Tongue (tissue), 1 donor: ENCODE measurements at regions not wholly inside any gene's neighbourhood (a gene's known extent, or its start where the extent isn't known, plus 50 kb on each side); places are given as distances from the start of the nearest gene placed in this dataset.
"Not testable (repeated sequence)": the region's sequence is repeated elsewhere in the genome, so short reads cannot be mapped to it uniquely, and the experiment has no call there.

ENCODE experiments used
- DNase-seq: peaks from one replicate; pipeline ENCODE4 v3.0.0-alpha.2; 2015

- no peak for DNase-seq
Observed at GRCh38 chr7:106372595-106373318, 88.0 kb upstream of the NAMPT start.

DNA sequence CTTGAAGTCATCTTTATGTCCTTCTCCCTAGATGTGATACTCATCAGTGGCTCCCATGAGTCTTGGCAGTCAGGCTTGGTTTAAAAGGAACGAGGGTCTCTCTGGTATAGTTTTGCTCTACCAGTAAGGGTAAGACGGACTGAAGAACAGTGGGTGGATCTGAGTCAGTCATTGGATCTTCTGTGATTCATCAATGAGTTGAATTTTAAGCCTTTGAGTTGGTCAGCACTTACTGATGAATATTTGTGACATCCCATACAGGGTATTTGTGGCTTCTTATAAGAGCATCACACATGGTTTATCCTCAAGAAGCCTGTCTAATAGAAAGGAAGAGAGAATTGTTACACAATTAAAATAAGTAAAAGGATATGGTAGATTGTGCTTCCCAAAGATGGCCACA, 87.3 kb upstream of the NAMPT start:
- DNase-seq: no peak

DNA sequence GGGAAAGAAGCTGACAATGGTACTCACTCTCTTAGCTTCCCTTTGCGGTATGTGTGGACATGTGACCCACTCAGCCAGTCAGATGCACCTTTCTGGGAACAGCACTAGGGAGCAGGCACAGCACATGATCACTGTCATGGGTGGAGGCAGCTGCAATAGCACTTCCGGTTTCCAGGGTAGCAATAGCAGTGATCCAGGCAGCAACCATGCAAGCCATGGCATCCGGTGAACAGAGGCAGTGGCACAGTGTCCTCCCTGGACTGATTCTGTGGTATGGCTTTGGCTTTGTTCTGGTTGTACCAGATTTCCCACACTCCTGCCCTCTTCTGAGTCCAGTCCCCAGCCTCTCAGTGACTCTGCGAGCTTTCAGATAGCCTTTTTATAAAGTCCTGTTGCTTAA, 86.8 kb upstream of the NAMPT start:
- DNase-seq: no peak

GRCh38 chr7:106370542-106370941, 85.8 kb upstream of the NAMPT start:
- DNase-seq: no peak

- no peak for DNase-seq
Observed at GRCh38 chr7:106369816-106370215, 85.0 kb upstream of the NAMPT start.

DNA sequence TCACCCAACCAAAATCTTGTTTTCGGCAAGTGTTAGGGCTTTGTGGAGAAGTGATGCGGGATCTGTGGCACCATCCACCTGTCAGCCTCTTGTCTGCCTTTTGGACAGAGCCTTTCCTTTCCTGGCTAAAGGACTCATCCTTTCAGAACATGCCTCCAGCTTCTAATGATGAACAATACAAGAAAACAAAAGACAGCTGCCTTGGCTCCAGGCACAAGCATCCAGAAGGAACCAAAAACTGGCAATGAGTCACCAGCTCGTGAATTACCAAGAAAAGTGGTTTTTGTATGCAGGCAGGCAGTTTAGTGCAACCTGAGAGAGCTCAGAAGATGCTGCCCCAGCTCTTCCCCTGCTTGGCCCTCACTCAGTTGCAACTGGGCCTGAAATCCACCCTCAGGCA, 84.6 kb upstream of the NAMPT start:
- no peak for DNase-seq

DNA sequence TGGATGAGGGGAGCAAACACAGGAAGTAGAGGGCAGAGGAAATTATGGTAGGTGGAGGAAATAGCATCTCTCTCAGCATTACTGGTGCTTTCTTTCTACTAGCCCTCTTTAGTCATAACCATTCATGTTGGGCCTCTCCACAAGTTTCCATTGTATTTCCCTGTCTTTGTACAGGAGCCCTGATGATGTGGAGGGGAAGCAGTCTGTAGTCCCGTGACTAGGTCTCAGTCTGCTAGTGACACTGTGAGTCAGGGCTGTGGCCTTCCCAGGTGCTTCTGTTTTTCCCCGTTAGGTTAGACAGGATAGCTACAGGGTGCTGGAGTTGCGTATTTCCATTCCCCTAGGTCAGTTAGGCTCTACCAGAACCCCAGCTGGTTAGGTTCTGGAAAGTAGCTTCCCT, 82.9 kb upstream of the NAMPT start:
- DNase-seq: no peak

GRCh38 chr7:106367018-106367420, 82.2 kb upstream of the NAMPT start:
- DNase-seq: no peak

DNA sequence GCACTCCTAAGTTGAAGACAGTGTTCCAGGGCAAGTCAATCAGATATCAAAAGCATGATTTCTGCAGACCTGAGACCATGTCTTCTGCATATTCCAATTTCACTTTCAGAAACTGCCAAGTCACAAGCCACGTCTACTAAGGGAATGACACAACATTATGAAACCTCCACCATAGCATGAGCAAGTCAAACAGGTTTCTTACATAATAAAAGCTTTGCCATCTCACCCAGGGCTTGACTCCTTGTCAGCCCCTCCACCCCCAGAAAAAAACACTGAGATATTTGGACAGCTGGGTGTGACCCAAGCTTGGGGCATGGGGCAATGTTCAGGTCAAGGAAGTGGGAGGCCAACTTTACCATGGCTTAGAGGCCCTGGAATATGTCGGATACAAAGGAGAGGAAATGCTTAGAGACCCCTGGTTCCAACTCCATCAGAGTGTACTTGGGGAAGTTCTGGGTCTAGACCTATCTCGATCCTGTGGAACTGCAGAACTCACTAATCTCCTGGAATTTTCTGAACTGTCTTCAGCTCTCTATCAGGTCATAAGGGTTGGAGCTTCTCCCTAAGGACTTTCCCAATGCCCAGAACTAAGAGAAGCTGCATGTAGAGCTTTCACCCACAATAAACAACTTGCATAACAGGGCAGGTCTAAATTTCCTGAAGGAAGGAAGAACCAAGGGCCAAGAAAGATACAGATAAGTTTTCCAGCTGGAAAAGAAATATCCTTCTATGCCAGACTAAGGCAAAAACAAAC, 80.6 kb upstream of the NAMPT start:
- DNase-seq: no peak

DNA sequence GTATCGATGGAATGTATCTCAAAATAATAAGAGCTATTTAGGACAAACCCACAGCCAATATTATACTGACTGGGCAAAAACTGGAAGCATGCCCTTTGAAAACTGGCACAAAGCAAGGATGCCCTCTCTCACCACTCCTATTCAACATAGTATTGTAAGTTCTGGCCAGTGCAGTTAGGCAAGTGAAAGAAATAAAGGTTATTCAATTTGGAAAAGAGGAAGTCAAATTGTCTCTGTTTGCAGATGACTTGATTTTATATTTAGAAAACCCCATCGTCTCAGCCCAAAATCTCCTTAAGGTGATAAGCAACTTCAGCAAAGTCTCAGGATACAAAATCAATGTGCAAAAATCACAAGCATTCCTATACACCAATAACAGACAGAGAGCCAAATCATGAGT, 77.7 kb upstream of the NAMPT start:
- not testable (repeated sequence) for DNase-seq

GRCh38 chr7:106358103-106358663, 73.4 kb upstream of the NAMPT start:
- DNase-seq: no peak

GRCh38 chr7:106357675-106358074, 72.9 kb upstream of the NAMPT start:
- DNase-seq: no peak

GRCh38 chr7:106354822-106355221, 70.0 kb upstream of the NAMPT start:
- no peak for DNase-seq

- DNase-seq: no peak
Observed at GRCh38 chr7:106353944-106354343, 69.2 kb upstream of the NAMPT start.

- no peak for DNase-seq
Observed at GRCh38 chr7:106348231-106348630, 63.4 kb upstream of the NAMPT start.

DNA sequence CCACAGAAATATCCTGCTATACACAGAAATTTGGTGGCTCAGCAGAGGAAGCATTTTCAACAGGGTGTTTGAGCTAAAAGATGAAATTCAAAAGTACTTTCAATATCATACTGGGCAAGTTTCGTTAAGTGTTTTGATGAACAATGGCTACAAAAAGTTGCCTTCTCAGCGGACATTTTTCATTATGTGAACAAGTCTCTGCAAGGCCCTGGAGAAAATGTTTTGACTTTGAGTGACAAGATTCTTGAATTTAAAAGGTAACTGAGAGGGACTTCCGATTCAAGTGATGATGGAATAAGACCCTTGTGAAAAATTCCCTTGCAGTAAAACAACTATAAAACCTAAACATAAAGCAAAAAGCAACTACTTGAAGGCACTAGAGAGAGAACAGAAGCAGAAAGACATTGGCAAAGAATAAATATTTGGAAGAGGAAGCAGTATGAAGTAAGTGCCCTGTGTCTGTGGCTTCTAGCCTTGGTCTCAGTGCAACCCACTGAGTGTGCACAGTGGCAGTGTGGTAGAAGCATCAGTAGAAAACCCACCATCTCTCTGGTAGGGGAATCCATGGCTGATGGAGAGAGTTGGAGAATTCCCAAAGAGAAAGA, 62.5 kb upstream of the NAMPT start:
- no peak for DNase-seq

- DNase-seq: no peak
Observed at GRCh38 chr7:106346678-106347217, 62.0 kb upstream of the NAMPT start.

GRCh38 chr7:106346167-106346677, 61.4 kb upstream of the NAMPT start:
- no peak for DNase-seq

DNA sequence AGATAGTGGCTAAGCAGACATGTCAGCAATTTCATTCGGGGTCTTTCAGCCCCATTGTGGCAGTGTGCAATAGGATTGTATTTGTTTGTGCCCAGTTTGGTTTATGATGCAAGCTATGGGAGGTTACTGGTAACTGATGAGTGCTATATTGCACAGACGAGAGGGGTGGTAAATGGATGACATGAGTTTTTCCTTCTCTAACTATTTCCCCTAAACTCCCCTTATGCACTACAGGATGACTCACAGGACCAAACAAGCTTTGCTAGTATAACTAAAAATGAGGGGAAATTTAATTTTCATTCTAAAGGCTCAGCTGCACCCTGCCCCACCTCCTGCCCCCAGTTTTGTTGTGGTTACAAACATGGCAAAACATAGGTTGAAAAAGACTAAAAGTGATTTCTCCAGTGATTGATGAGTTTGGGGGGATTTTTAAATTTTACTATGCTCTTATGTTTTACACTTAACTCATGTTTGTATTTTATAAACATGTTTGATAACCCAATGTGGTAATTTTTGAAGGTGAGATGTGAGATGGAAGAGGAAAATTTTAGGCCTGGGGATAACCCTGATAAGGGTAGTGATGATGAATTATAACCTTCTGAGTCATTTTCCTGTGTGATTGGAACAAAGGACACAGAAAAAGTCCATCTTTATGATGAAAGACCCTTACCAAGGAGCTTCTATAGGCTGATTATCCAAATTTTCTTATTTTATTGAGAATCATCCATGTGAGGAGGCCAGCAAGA, 60.8 kb upstream of the NAMPT start:
- DNase-seq: no peak

GRCh38 chr7:106344861-106345260, 60.1 kb upstream of the NAMPT start:
- no peak for DNase-seq

DNA sequence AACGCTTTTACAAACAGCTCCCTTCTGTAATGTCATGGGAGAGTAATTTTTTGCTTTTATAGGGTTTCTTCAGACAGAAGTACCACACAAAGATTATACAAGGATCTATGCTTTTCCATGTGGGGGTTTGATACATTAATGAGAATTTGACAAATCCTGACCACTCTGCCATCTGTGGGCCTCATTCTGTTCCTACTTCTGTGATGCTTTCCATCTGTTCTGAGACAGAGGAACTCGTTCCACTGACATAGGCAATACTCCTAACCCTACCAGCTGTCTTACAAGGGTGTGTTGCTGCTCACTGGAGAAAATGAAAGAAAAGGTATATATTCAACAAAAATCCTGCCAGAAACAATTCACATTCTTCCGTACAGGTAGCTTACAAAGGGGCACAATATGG, 59.4 kb upstream of the NAMPT start:
- no peak for DNase-seq

DNA sequence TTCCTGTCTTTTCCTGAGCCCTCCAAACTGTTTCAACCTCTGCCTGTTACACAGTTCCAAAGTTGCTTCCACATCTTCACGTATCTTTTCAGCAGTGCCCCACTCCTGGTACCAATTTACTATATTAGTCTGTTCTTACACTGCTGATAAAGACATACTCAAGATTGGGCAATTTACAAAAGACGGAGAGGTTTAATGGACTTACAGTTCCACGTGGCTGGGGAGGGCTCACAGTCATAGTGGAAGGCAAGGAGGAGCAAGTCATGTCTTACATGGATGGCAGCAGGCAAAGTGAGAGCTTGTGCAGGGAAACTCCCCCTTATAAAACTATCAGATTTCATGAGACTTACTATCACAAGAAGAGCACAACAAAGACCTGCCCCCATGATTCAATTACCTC, 57.3 kb upstream of the NAMPT start:
- DNase-seq: not testable (repeated sequence)
